H1 (cell line): ENCODE measurements at regions not wholly inside any gene's neighbourhood (a gene's known extent, or its start where the extent isn't known, plus 50 kb on each side); places are given as distances from the start of the nearest gene placed in this dataset.
A peak's percentile ranks its signal among the peaks of the same experiment; 100 is the strongest.

ENCODE experiments used
- CTCF ChIA-PET: fragments of 300-600 bp; sonication (Branson Sonifier 250); formaldehyde crosslinking; loops from one replicate; lab custom pipeline; 2021; ENCODE audit not compliant: partially characterized antibody; lab: Charles Lee
- POLR2A ChIA-PET: fragments of 300-600 bp; sonication (Branson Sonifier 250); formaldehyde crosslinking; loops from one replicate; lab custom pipeline; 2021; ENCODE audit warnings: inconsistent platforms; ENCODE audit not compliant: partially characterized antibody; lab: Charles Lee
- DNase-seq, 2 experiments: peaks; one replicate each; pipeline versions ENCODE4 v3.0.0 to v3.0.0-alpha.2; 2010 to 2022; ENCODE audit warnings: low spot score in 2 of 2, low read depth in 1 of 2, mixed read lengths in 1 of 2
- FAIRE-seq: peaks from 2 replicates; lab custom pipeline; 2011; peaks lifted over from hg19 to GRCh38; lab: Jason Lieb, UNC
- H2AFZ ChIP-seq: 2 replicates; pipeline ENCODE4 v1.8.1; 2012; ENCODE audit warnings: low read length, inconsistent platforms
- H2AK5ac ChIP-seq: 2 replicates; pipeline ENCODE4 v1.6.1; 2013; ENCODE audit warnings: low read depth, low read length
- H2BK120ac ChIP-seq: replicated peaks from 2 replicates; pipeline ENCODE3; 2013; ENCODE audit warnings: low read depth, low read length, inconsistent platforms
- H2BK12ac ChIP-seq: 2 replicates; pipeline ENCODE4 v1.6.1; 2013; ENCODE audit warnings: low read depth, low read length
- H2BK15ac ChIP-seq: 2 replicates; pipeline ENCODE4 v1.6.1; 2013; ENCODE audit warnings: low read length
- H2BK20ac ChIP-seq: 2 replicates; pipeline ENCODE4 v1.6.1; 2013; ENCODE audit warnings: low read length
- H2BK5ac ChIP-seq: 2 replicates; pipeline ENCODE4 v1.6.1; 2013; ENCODE audit warnings: low read depth, low read length
- H3K14ac ChIP-seq: 2 replicates; pipeline ENCODE4 v1.6.1; 2013; ENCODE audit warnings: inconsistent platforms; ENCODE audit not compliant: insufficient read length
- H3K18ac ChIP-seq: 2 replicates; pipeline ENCODE4 v1.6.1; 2013; ENCODE audit warnings: low read length; ENCODE audit errors: extremely low read depth
- H3K23ac ChIP-seq: 2 replicates; pipeline ENCODE4 v1.6.1; 2013; ENCODE audit warnings: inconsistent platforms; ENCODE audit not compliant: insufficient read length
- H3K23me2 ChIP-seq: 2 replicates; pipeline ENCODE4 v1.6.1; 2013; ENCODE audit warnings: low read depth, low read length
- H3K27ac ChIP-seq: 2 replicates; pipeline ENCODE4 v1.6.1; 2011; ENCODE audit warnings: low read depth, low read length, inconsistent platforms
- H3K27me3 ChIP-seq, 4 experiments: replicated peaks in 1 of 4; 1 replicate in 1 of 4; 2 replicates in 3 of 4; pipeline versions ENCODE4 v1.6.1 to v1.8.1; 2011 to 2013; ENCODE audit warnings: low read length in 3 of 4, mild to moderate bottlenecking in 3 of 4, inconsistent platforms in 2 of 4, mixed read lengths in 2 of 4, moderate library complexity in 1 of 4; ENCODE audit not compliant: control insufficient read depth in 3 of 4, insufficient read depth in 3 of 4; ENCODE audit errors: extremely low read depth in 1 of 4
- H3K36me3 ChIP-seq, 4 experiments: 2 replicates each; pipeline versions ENCODE4 v1.6.1 to v1.8.1; 2011 to 2013; ENCODE audit warnings: mild to moderate bottlenecking in 4 of 4, low read length in 3 of 4, moderate library complexity in 2 of 4, control low read depth in 1 of 4, inconsistent platforms in 1 of 4; ENCODE audit not compliant: insufficient read depth in 4 of 4, control insufficient read depth in 2 of 4
- H3K4ac ChIP-seq: replicated peaks from 2 replicates; pipeline ENCODE3; 2013; ENCODE audit warnings: low read length, low read depth, mixed read lengths, inconsistent platforms; ENCODE audit not compliant: insufficient read length
- H3K4me1 ChIP-seq, 4 experiments: replicated peaks in 1 of 4; 1 replicate in 1 of 4; 2 replicates in 3 of 4; pipeline versions ENCODE4 v1.6.1 to v1.8.1; 2011 to 2013; ENCODE audit warnings: low read length in 3 of 4, inconsistent platforms in 2 of 4, mixed read lengths in 1 of 4; ENCODE audit not compliant: insufficient read depth in 4 of 4, control insufficient read depth in 3 of 4
- H3K4me2 ChIP-seq, 2 experiments: 2 replicates each; pipeline versions ENCODE4 v1.6.1 to v1.8.1; 2011 to 2013; ENCODE audit warnings: low read depth in 2 of 2, low read length in 2 of 2, control low read depth in 1 of 2, inconsistent platforms in 1 of 2, mild to moderate bottlenecking in 1 of 2; ENCODE audit not compliant: insufficient read depth in 1 of 2
- H3K4me3 ChIP-seq, 4 experiments: fragments of 200-600, 300-600 bp in 1 of 4; sonication (generic), shearing (Covaris generic), sonication (Bioruptor Twin) in 1 of 4; 2 replicates each; pipeline versions ENCODE4 v1.5.1 to v1.8.1; 2011 to 2016; ENCODE audit warnings: low read length in 4 of 4, low read depth in 3 of 4, control low read depth in 2 of 4, inconsistent platforms in 2 of 4, mild to moderate bottlenecking in 2 of 4, mixed read lengths in 1 of 4, moderate library complexity in 1 of 4; ENCODE audit not compliant: insufficient read depth in 2 of 4; ENCODE audit errors: extremely low read depth in 1 of 4
- H3K56ac ChIP-seq: replicated peaks from 2 replicates; pipeline ENCODE3; 2013; ENCODE audit warnings: low read depth, mild to moderate bottlenecking, mixed read lengths, low read length, inconsistent platforms; ENCODE audit not compliant: insufficient read length
- H3K79me1 ChIP-seq: 2 replicates; pipeline ENCODE4 v1.6.1; 2013; ENCODE audit warnings: low read depth, low read length, control low read depth
- H3K79me2 ChIP-seq, 2 experiments: 2 replicates each; pipeline versions ENCODE4 v1.6.1 to v1.8.1; 2012 to 2013; ENCODE audit warnings: low read length in 2 of 2, mild to moderate bottlenecking in 2 of 2, inconsistent platforms in 1 of 2; ENCODE audit not compliant: insufficient read depth in 2 of 2, control insufficient read depth in 1 of 2
- H3K9ac ChIP-seq, 4 experiments: replicated peaks in 1 of 4; 1 replicate in 1 of 4; 2 replicates in 3 of 4; pipeline versions ENCODE4 v1.6.1 to v1.8.1; 2011 to 2013; ENCODE audit warnings: low read depth in 3 of 4, low read length in 3 of 4, control low read depth in 2 of 4, mild to moderate bottlenecking in 2 of 4, moderate library complexity in 2 of 4, inconsistent platforms in 1 of 4; ENCODE audit errors: extremely low read depth in 1 of 4
- H3K9me3 ChIP-seq, 2 experiments: 2 replicates each; pipeline versions ENCODE4 v1.6.1 to v1.8.1; 2012 to 2013; ENCODE audit warnings: mild to moderate bottlenecking in 2 of 2, moderate library complexity in 2 of 2, control low read depth in 1 of 2, inconsistent platforms in 1 of 2, low read depth in 1 of 2, low read length in 1 of 2, mixed read lengths in 1 of 2; ENCODE audit not compliant: insufficient read depth in 2 of 2
- H4K20me1 ChIP-seq, 2 experiments: replicated peaks in 1 of 2; 2 replicates each; pipeline versions ENCODE3 to v1.8.1; 2011 to 2013; ENCODE audit warnings: inconsistent platforms in 2 of 2, low read length in 2 of 2, mild to moderate bottlenecking in 1 of 2; ENCODE audit not compliant: insufficient read depth in 2 of 2, control insufficient read depth in 1 of 2
- H4K5ac ChIP-seq: 2 replicates; pipeline ENCODE4 v1.6.1; 2013; ENCODE audit warnings: low read length, low read depth, mixed read lengths, inconsistent platforms; ENCODE audit not compliant: insufficient read length
- H4K8ac ChIP-seq: 2 replicates; pipeline ENCODE4 v1.8.0; 2013; ENCODE audit warnings: mild to moderate bottlenecking, moderate library complexity, low read length, inconsistent platforms; ENCODE audit not compliant: insufficient read depth; ENCODE audit errors: extremely low read depth
- H4K91ac ChIP-seq: replicated peaks from 2 replicates; pipeline ENCODE3; 2013; ENCODE audit warnings: low read length, mixed read lengths, inconsistent platforms; ENCODE audit not compliant: insufficient read length
- CTBP2 ChIP-seq: IDR thresholded peaks from 2 replicates; pipeline ENCODE4 v1.7.0; 2011; ENCODE audit warnings: borderline replicate concordance, mild to moderate bottlenecking, moderate library complexity, mixed read lengths, low read length; ENCODE audit not compliant: insufficient read depth, insufficient read length
- SIN3A ChIP-seq, 2 experiments: IDR thresholded peaks in 1 of 2; conservative IDR thresholded peaks in 1 of 2; 2 replicates each; pipeline ENCODE4 v1.6.1; 2011 to 2012; ENCODE audit warnings: low read length in 2 of 2, improper control_type of control experiment in 1 of 2, low read depth in 1 of 2, mild to moderate bottlenecking in 1 of 2
- WGBS, 2 experiments: shearing (Covaris generic) in 1 of 2; methylation state at CpG; one replicate each; pipeline versions ENCODE4 v1.1.6 to v1.1.7; 2013 to 2015; ENCODE audit warnings: low lambda C conversion rate in 2 of 2, mixed read lengths in 2 of 2, inconsistent platforms in 1 of 2, low coverage in 1 of 2, missing lambda C conversion rate in 1 of 2; ENCODE audit not compliant: insufficient replicate concordance in 2 of 2, insufficient coverage in 1 of 2, insufficient read length in 1 of 2; ENCODE audit errors: extremely low coverage in 1 of 2, missing lambda C conversion rate in 1 of 2; 5-methylcytosine and 5-hydroxymethylcytosine counted together

- WGBS, 2 experiments: 75% methylated on average over 1 of the region's 1 CpG; no CpG with 5 or more reads in 1 of the 2 experiments
- no peaks in the 10 kb centered on the region for H3K79me1 ChIP-seq
- H3K4me1 ChIP-seq: no peaks in the 10 kb centered on the region; a peak in 1 of 7 replicates
- H2BK120ac ChIP-seq: no peak overlapping the region
- FAIRE-seq (no peak), DNase-seq (no peak)
- H2BK12ac ChIP-seq: no peak overlapping the region
- H3K27ac ChIP-seq: no peak overlapping the region
- H2BK15ac ChIP-seq: no peak overlapping the region
- CTCF ChIA-PET: interaction anchor here (1.0 to 3.7 kb wide), 4 partner anchors 8 to 18 kb away, joined by 4 to 15 read pairs (median 6); no protein-coding TSS in a partner anchor
- no peaks in the 10 kb centered on the region for H4K20me1 ChIP-seq
- peaks cover 1% of the 10 kb centered on the region; the same call in 1 of the 2 replicates for H3K23me2 ChIP-seq
- H4K8ac ChIP-seq: no peak overlapping the region
- no peak overlapping the region for H2BK20ac ChIP-seq
- H3K14ac ChIP-seq: no peak overlapping the region
- no peak overlapping the region for H3K4ac ChIP-seq
- H3K9me3 ChIP-seq: no peaks in the 10 kb centered on the region
- no peak overlapping the region for H3K23ac ChIP-seq
- POLR2A ChIA-PET: interaction anchor here (0.6 kb wide), 2 partner anchors 183 to 440 kb away, joined by 3 read pairs; no protein-coding TSS in a partner anchor
- no peak overlapping the region for H2AK5ac ChIP-seq
- H4K5ac ChIP-seq: no peak overlapping the region
- no peaks in the 10 kb centered on the region for H3K36me3 ChIP-seq
- H2BK5ac ChIP-seq: no peak overlapping the region
- no peak overlapping the region for H4K91ac ChIP-seq
- H3K27me3 ChIP-seq: no peaks in the 10 kb centered on the region
- H3K18ac ChIP-seq: no peak overlapping the region
- no peak overlapping the region for H3K9ac ChIP-seq
- no peak overlapping the region for H3K4me3 ChIP-seq
- no peak overlapping the region for H2AFZ ChIP-seq
- H3K56ac ChIP-seq: no peak overlapping the region
- no peaks in the 10 kb centered on the region for H3K79me2 ChIP-seq
- H3K4me2 ChIP-seq: no peak overlapping the region
- no peak for TF ChIP-seq CTBP2
- TF ChIP-seq SIN3A (conservative IDR thresholded peaks at IDR 0.05 in 1 of 2, IDR thresholded peaks at IDR 0.05 in 1 of 2; ENCODE audit: low read depth in 1 of 2, low read length in 2 of 2): peak in 1 of 2 experiments; percentile 32; a peak in 1 of 4 replicates
Observed at GRCh38 chr11:27277843-27278242, 85.2 kb downstream of the CCDC34 start.
